GM12872 (cell line): ENCODE measurements at regions not wholly inside any gene's neighbourhood (a gene's known extent, or its start where the extent isn't known, plus 50 kb on each side); places are given as distances from the start of the nearest gene placed in this dataset.

Experiments
- TF ChIP-seq, protein P1 (sequence below): IDR thresholded peaks from 3 replicates; pipeline ENCODE4 v1.5.1; 2011; ENCODE audit warnings: low read depth, mild to moderate bottlenecking, low read length, moderate library complexity; ENCODE audit not compliant: insufficient read depth

DNA sequence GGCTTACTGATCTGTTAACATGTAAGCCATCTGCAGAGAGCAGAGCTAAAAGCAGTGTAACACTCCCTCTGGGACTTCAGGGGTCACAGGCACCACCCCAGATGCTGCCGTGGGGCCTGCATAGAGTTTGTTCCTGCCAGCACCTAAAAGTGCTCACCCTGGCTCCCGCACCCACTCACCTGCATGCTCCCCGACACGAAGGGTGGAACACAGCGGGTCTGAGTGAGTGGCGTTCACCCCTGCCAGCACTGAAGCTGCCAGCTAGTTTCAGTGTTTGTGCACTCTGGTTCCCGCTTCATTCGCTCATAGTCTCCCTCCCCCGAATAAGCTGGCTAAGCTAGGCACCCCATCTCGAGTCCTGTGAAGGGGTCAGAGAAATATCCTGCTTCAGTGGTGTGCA, 1681.0 kb downstream of the NCAM2 start:
- TF ChIP-seq, protein P1, sequence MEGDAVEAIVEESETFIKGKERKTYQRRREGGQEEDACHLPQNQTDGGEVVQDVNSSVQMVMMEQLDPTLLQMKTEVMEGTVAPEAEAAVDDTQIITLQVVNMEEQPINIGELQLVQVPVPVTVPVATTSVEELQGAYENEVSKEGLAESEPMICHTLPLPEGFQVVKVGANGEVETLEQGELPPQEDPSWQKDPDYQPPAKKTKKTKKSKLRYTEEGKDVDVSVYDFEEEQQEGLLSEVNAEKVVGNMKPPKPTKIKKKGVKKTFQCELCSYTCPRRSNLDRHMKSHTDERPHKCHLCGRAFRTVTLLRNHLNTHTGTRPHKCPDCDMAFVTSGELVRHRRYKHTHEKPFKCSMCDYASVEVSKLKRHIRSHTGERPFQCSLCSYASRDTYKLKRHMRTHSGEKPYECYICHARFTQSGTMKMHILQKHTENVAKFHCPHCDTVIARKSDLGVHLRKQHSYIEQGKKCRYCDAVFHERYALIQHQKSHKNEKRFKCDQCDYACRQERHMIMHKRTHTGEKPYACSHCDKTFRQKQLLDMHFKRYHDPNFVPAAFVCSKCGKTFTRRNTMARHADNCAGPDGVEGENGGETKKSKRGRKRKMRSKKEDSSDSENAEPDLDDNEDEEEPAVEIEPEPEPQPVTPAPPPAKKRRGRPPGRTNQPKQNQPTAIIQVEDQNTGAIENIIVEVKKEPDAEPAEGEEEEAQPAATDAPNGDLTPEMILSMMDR: no peak

DNA sequence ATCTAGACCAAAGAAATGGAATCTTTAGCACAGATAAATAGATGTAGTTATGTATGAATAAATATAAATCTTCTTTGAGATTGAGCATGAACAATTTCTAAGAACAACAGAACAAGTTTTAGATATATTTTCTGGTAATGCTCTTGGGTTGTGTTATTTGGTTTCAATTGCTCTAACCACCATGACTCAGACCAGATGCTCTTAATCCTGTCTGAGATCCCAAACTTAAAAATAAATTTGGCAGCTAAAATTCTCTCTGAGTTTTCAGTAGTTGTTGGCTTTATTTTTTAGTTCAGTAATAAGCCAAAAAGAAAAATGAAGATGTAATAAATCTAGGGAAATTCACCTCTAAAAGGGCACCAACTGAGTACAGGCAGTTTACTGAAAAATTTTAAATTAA, 1693.4 kb downstream of the NCAM2 start:
- TF ChIP-seq, protein P1: no peak

DNA sequence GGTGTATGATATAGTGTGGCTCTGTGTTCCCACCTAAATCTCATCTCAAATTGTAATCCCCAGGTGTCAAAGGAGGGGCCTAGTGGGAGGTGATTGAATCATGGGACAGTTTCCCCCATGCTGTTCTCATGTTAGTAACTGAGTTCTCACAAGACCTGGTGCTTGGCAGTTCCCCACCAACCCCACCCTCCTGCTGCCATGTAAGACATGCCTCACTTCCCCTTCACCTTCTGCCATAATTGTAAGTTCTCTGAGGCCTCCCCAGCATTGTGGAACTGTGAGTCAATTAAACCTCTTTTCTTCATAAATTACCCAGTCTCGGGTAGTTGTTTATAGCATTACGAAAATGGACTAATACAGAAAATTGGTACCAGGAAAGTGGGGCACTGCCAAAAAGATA, 1705.3 kb downstream of the NCAM2 start:
- TF ChIP-seq, protein P1: no peak

DNA sequence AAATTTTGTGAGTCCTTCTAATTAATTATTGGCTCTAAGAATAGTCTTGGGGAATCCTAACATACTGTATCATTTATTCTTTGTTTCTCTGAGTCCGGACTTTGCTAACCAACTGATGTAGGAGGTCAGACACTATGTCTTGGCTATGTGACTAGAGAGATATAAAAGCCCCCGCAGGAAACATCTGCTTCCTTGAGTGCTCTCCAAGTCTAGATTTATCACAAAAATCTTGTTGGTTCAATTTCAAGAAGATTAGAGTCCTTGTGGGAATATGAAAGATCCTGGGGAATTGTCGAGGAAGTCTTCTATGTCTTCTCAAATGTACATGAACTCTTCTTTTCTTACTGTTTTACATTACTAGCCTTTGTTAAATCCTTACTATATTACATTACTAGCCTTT, 1712.5 kb downstream of the NCAM2 start:
- TF ChIP-seq, protein P1: no peak

DNA sequence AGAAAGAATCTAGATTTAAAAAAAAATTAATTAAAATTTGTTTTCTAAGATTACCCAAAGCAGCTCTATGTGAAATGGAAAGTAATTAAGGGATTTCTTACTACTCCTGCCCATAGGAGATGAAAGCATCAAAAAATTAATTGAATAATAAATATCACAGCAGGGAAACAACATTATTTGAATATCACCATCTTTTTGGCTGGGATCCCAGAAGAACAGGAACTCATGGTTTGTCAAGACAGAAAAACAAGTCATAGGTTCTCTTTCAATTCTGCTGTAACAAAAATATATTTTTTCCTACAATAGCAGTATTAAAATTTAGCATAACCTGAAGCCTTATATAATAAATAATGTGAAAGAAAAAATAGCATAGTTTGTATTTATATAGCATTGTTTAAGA, 1713.4 kb downstream of the NCAM2 start:
- TF ChIP-seq, protein P1: no peak

DNA sequence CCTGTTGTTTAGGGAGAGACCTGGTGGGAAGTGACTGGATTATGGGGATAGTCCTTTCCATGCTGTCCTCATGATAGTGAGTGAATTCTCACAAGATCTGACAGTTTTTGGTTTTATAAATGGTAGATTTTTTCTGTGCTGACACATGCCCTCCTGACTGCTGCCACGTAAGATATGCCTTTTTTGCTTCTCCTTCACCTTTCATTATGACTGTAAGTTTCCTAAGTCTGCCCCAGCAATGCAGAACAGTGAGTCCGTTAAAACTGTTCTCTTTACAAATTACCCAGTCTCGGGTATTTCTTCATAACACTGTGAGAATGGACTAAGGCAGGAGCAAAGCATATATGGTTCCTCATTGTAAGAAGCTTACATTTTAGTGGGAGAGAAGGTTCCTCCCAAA, 1727.2 kb downstream of the NCAM2 start:
- TF ChIP-seq, protein P1: no peak

DNA sequence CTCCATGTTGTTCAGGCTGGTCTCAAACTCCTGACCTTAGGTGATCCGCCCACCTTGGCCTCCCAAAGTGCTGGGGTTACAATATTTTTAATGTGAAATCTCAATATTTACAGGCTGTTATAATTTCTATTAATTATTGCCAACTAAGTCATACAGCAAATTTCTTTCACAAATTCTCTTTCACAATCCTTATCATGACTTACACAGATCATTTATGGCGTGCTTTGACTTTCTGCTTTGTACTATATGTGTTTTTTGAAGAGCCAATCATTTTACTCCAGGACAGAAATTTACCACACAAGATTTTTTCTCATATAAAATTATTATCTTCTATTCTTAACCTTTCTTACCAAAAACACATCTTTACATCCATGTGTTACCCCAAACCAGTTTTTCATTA, 1729.9 kb downstream of the NCAM2 start:
- TF ChIP-seq, protein P1: no peak

DNA sequence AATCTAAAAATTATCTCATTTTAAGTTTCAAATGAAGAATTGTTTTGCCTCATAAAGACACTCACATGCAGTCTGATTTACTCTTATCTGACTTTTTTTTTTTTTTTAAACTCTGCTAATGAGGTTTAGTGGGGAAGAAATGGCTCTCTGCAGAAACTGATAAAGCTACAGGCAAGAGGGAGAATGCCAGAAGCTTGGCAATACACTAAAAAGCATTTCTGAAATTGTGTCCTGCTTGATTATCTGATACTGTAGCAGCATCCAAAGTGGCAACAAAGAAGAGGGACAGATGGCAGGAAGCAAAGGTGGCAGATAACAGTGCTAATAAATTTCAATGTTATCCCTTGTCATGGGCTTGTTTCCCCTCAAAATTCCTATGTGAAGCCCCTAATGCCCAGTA, 1744.9 kb downstream of the NCAM2 start:
- TF ChIP-seq, protein P1: no peak
